HG02970 (cell line): ENCODE measurements at regions not wholly inside any gene's neighbourhood (a gene's known extent, or its start where the extent isn't known, plus 50 kb on each side); places are given as distances from the start of the nearest gene placed in this dataset.

Experiments used
- ATAC-seq: cut with Tn5 transposase; IDR thresholded peaks from one replicate; pipeline ENCODE4 v1.9.1; 2021; ENCODE audit warnings: mild to moderate bottlenecking, moderate library complexity, moderate number of reproducible peaks; ENCODE audit not compliant: unreplicated experiment, low FRiP score

DNA sequence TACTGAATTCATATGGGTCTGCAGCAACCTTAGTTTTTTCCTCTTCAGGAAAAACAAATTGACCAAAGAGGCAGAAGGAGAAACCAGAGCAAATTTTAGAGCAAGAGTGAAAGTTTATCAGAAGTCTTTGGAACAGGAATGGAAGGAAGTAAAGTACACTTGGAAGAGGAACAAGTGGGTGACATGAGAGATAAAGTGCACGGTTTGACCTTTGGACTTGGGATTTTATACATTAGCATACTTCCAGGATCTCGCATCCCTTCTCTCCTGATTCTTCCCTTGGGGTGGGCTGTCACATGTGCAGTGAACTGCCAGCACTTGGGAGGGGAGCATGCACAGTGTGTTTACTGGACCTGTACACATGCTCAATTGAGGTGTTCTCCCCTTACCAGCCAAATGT, 754.8 kb upstream of the ADAMTS5 start:
- ATAC-seq, result no peak

- no peak for ATAC-seq
Measured at GRCh38 chr21:27719226-27719625, 752.3 kb upstream of the ADAMTS5 start.

- ATAC-seq, result no peak
Measured at GRCh38 chr21:27715131-27715530, 748.2 kb upstream of the ADAMTS5 start.

DNA sequence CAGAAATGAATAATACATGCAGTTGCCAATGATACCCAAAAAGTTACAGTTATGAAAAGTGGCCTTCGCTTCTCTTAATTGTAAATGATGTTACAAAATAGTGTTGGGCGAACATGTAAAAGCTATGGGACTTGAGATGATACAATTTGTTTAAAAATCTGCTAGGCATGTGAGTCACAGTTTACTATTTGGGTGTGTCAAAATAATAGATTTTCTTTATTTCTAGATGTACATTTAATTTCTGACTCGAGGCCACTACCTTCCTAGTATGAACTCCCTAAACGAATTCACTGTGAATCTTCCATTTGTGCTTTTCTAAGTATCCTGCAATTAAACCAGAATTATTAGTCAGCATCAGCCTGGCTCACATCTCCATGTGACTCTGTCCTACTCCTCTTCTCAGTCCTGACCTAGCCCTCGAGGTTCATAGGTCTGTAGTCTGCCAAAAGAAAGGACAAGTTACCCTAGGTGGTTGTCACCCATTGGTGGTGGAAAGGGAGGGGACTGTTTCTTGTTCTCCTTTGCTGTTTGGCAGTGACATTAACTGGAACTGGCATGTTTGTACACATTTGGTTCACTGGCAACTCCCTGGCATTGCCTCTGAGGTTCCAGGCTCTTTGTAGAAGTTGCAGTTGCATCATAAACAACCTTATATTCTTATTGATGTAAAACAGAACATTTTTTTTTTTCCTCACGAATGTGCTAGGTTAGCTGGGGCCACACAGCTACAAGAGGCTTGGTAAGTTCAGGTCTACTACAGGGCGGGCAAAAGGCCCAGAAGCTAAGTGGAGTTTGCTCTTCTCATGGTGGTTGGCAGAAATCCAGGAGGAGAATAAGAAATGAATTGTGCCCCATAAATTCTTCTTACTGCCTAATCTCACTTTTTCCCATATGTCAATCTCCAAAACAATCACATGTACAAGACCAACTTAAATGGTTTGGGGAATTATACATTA, 746.5 kb upstream of the ADAMTS5 start:
- ATAC-seq, result no peak

GRCh38 chr21:27704567-27705166, 737.8 kb upstream of the ADAMTS5 start:
- no peak for ATAC-seq

DNA sequence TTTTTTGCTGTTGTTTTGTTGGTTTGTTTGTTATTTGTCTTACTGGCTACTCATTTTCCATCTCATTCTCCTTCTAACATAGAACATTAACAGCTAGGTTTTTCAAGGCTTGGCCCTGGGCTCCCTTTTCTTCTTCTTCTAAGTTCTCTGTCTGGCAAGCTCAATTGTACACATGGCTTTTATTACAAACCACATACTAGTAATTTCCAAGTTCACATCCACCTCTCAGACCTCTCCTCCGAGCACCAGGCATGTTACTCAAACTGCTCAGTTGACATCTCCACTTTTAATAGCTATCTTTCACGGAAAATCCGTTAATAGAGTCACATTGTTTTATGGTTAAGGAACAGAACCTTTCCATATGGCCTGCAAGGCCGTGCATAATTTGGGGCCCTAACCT, 736.9 kb upstream of the ADAMTS5 start:
- ATAC-seq, result no peak

DNA sequence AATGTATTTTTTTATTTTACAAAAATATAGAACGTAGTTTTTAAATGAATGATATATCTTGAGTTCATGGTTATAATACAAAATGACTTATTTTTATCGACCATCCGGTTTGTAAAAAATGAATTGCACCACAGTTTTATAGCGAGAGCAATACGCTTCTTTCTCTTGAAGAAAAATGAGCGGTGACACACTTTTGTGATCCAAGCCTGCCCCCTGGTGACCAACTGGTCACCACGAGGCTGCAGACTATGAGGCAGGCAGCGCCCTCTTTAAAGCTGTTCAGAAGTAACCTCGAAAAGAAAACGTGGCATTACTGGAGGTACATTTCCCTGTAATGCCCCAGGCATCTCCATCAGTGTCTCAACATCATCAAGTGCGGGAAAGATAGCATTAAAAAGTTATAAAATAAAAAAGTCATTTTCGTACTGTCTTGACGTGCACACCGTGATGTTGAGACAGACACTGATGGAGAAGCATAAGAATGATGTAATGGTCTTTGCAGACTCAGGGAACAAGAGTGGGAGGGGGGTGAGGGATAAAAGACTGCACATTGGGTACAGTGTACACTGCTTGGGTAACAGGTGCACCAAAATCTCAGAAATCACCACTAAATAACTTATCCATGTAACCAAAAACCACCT, 734.2 kb upstream of the ADAMTS5 start:
- ATAC-seq, result no peak

DNA sequence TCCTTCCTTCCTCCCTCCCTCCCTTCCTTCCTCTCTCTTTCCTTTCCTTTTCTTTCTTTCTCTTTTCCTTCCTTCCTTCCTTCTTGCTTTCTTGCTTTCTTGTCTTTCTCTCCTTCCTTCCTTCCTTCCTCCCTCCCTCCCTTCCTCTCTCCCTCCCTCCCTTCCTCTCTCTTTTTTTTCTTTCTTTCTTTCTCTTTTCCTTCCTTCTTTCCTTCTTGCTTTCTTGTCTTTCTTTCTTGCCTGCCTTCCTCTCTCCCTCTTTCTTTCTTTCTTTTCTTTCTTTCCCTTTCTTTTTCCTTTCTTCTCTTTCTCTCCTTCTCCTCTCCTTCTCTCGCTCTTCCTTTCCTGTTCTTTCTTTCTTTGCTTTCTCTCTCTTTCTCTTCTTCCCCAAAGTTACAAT, 728.4 kb upstream of the ADAMTS5 start:
- ATAC-seq, result no peak

DNA sequence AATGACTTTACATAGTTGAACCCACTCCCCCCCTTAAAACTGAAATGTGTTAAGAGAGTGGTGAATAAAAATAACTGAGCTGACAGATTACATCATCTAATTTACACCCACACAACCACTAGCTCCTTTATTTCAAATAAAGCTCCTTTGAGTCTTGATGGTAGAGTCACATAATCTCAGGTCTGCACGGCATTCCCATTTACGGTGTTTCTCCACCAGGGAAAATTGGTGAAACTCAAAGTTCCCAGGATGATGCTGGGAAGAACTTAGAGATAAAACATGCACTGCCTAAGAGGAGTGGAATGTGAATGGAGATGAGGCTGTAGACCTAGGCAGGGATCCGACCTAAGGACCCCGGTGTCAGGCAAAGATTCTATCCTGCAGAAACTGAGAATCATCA, 727.8 kb upstream of the ADAMTS5 start:
- no peak for ATAC-seq

GRCh38 chr21:27693376-27693775, 726.5 kb upstream of the ADAMTS5 start:
- ATAC-seq, result no peak

DNA sequence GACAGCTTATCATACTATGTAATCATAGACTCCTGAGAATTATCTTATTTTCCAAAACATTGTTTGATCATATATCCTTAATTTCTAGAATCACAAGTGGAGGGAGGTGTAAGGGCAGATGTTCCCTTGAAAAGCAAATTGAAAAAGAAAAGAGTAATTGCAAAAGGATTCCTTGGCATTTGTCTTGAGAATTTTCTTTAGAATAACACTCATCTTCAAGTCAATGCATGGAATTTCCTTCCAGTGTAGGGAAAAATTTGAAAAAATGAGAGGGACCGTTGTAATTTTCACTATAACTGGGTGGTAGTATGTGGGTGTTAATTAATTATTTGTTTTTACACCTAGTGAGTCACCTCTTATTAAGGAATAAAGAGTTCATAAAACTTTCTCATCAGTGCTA, 724.6 kb upstream of the ADAMTS5 start:
- no peak for ATAC-seq

DNA sequence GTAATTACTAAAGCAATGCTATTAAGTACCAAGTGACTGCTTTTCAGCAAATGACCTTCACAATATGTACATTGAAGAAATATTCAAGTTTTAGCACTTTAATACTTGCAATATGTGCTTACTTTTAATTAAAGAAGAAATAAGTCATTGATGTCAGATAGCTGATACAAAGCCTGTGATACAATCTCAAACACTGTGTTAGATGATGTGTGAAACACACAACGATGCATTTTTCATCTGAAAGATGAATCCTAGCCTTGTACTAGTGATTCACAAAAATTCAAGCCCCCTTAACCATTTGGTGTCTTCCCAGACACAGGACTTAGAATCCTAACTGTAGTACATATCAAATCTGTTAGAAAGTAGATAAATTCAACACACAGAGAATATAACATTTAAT, 724.1 kb upstream of the ADAMTS5 start:
- ATAC-seq, result no peak

GRCh38 chr21:27690426-27690825, 723.5 kb upstream of the ADAMTS5 start:
- ATAC-seq, result no peak

DNA sequence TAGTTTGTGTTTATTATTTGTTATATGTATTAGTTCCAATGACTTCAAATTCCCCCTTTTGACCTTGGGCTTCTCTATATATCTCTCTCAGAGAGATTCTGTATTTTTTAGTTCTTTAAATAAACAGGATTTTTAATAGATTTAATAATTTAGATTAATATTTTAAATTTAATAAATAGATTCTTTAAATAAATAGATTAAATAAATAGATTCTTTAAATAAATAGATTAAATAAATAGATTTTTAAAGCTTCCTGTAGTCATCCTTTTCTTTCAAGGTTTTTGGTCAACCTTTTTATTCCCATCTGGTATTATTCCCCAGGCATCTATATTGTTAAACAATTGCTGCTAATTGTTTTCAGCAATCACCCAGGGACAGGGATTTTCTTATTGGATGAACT, 721.9 kb upstream of the ADAMTS5 start:
- no peak for ATAC-seq

- ATAC-seq, result no peak
Measured at GRCh38 chr21:27683292-27683691, 716.4 kb upstream of the ADAMTS5 start.

- no peak for ATAC-seq
Measured at GRCh38 chr21:27681841-27682240, 715.0 kb upstream of the ADAMTS5 start.

DNA sequence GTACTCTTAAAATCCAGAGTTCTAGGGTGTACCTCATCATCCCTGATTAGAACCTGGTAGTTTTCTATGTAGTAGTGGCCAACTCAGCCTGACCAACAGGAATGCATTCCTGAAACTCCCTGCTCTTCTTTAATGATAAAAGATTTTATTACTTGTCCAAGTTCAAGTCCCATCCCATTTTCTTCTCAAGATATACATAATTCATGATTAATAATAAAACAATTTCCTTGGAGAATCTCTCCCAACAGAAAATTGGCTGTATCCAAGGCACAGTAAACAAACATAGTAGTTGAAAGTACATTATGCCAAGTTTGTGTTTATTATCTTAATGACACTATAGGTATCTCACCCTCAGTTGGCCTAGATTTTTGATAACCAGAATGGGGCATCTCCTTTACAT, 714.1 kb upstream of the ADAMTS5 start:
- ATAC-seq, result no peak

DNA sequence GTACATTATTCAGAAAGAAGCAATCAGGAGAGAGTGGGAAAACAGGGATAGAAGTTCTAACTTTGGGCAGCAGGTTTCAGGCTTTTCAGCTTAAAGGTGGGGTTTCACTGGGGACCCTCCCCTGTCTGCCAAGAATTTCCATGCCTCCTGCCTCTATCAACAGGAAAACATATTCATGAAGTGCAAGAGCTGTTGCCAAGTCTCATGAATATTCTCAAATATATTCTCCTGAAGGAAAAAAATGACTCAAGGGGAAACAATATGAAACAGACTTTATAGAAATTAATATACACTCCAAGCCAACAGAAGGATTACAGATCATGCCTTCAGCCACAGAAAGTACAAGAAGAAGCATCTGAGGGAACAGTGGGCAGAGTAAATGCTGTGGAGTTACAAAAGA, 713.3 kb upstream of the ADAMTS5 start:
- no peak for ATAC-seq

GRCh38 chr21:27678511-27678910, 711.6 kb upstream of the ADAMTS5 start:
- no peak for ATAC-seq

DNA sequence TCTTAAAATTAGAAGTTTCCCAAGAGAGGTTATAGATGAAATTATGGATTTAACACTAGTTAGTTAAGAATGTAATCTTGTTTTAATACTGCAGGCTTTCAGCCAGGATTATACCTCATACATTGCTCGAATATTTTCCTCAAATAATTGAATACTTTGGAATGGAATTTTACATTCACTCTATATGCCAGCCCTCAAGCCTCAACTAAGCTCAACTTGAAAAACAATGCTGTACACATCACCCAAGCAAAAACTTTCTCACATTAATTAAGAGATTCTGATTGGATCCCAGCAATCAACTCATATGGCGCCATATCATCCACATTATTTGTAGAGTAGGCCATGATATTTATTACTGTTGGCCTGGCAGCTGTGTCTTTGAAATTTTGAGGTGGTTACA, 710.7 kb upstream of the ADAMTS5 start:
- ATAC-seq, result no peak

GRCh38 chr21:27675306-27675705, 708.4 kb upstream of the ADAMTS5 start:
- ATAC-seq, result no peak
